SHP77 (cell line): ENCODE measurements at regions not wholly inside any gene's neighbourhood (a gene's known extent, or its start where the extent isn't known, plus 50 kb on each side); places are given as distances from the start of the nearest gene placed in this dataset.
"Not testable (repeated sequence)": the region's sequence is repeated elsewhere in the genome, so short reads cannot be mapped to it uniquely, and the experiment has no call there.

Experiments
- DNase-seq, 2 experiments: peaks; one replicate each; lab custom pipeline; 2025; lab: John Stamatoyannopoulos, UW

DNA sequence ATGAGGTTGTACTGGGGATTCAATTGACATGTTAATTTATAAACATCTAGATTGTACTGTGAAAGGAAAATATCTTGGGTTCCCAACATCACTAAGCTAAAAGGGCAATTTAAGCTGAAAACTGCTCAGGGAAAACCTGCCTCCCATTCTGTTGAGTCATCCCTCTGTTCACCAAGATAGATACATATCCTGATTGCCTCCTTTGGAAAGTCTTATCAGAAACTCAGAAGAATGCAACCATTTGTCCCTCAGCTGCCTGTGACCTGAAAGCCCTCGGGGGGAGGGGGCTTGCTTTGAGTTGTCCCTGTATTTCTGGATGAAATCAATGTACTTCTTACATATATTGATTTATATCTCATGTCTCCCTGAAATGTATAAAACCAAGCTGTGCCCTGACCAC is 187.0 kb upstream of the ETV3 start:
- DNase-seq = no peak

DNA sequence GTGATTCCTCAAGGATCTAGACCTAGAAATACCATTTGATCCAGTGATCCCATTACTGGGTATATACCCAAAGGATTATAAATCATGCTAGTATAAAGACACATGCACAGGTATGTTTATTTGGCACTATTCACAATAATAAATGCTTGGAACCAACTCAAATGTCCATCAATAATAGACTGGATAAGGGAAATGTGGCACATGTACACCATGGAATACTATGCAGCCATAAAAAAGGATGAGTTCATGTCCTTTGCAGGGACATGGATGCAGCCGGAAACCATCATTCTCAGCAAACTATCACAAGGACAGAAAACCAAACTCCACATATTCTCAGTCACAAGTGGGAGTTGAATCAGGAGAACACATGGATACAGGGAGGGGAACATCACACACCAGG is 183.8 kb upstream of the ETV3 start:
- DNase-seq = not testable (repeated sequence)

DNA sequence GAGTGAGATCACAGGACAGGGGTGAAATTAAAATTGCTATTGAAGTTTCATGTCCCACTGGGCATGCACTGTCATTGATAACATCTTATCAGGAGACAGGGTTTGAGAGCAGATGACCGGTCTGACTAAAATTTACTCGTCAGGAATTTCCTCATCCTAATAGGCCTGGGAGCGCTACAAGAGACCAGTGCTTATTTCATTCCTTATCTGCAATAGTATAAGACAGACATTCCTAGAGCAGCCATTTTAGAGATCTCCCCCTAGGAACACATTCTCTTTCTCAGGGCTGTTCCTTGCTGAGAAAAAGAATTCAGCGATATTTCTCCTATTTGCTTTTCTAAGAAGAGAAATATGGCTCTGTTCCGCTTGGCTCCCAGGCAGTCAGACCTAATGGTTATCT is 181.4 kb upstream of the ETV3 start:
- DNase-seq = no peak

DNA sequence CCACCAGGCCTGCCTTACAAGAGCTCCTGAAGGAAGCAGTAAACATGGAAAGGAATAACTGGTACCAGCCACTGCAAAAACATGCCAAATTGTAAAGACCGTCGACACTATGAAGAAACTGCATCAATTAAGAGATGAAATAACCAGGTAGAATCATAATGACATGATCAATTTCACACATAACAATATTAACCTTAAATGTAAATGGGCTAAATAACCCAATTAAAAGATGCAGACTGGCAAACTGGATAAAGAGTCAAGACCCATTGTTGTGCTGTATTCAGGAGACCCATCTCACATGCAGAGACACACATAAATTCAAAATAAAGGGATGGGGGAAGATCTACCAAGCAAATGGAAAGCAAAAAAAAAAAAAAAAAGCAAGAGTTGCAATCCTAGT is 179.0 kb upstream of the ETV3 start:
- DNase-seq = not testable (repeated sequence)

DNA sequence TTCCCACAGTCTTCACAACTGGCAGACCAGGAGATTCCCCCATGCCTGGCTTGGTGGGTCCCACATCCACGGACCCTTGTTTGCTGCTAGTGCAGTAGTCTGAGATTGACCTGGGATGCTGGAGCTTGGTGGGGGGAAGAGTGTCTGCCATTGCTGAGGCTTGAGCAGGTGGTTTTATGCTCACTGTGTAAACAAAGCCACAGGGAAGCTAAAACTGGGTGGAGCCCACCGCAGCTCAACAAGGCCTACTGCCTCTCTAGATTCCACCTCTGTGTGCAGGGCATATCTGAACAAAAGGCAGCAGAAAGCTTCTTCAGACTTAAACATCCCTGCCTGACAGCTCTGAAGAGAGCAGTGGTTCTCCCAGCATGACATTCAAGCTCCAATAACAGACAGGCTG is 177.3 kb upstream of the ETV3 start:
- DNase-seq = peak; percentile 53 to 56

DNA sequence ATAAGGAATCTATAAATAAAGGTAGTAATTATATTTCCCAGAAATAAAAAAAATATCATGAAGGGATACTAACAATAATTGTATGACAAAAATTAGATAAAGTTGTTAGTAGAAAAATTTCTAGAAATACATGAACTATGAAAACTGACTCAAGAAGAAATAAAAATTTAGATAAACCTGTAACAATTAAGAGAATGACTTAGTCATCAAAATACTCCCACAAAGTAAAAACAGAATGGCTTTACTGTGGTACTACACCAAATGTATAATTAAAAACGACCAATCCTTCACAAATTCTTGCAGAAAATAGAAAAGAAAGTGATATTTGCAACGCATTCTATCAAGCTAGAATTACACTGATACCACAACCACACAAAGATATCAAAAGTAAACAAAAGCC is 176.2 kb upstream of the ETV3 start:
- DNase-seq = no peak

DNA sequence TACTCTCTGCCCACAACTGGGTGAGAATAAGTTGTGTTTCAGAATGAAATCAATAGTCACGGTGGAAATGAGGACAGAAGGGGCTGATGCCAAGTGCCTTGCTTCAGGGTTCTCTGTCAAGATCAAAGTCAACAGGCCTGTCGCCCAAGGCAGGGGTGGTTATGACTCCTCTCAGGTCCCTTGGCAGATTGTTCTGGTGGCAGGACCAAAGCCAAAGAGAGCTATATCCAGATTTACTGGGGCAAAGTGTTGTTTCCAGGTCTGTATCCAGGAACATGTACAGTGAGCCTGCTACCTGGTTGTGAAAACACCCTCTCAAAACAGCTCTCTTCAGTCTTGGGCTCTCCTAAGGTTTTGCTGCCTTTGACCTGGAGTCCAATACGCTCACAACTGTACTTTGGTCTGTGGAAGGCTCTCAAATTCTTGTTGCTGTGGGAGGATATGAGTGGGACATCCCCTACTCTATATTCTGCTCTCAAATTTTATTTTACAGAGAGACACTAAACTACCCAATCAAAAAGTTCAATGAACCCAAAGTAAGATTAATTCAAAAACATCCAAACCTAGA is 175.1 kb upstream of the ETV3 start:
- DNase-seq = no peak

DNA sequence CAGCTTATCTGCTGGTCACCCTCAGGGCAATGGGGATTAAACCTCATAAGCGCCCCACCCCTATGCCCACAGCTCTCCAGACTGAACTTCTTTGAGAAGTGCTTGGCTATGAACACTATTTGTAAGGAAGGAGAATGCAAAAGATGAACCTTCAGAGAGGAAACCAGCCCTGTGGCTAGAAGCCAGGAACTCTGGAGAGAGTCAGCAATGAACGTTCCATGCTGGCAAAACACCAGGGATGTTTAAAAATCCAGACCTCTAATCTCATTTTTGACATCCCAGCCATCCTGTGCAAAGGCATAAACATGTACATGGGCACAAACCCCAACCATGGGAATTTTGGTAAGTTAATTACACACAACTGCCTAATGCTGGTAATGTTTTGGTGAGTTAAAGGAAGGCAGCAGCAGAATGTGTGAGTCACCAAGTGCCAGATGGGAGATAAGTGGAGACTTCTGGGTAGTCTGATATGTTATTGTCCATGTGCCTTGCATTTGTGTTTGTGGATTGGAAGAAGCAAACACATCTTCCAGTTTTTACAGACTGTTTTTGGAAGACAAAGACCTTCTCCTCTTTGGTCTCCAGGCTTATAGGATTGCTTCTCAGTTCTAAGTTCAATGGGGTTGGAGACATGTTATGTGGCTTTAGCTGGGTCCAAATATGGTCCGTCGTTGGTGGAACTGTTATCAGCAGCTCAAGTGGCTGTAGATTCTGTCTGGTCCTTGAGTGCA is 174.1 kb upstream of the ETV3 start:
- DNase-seq = no peak

DNA sequence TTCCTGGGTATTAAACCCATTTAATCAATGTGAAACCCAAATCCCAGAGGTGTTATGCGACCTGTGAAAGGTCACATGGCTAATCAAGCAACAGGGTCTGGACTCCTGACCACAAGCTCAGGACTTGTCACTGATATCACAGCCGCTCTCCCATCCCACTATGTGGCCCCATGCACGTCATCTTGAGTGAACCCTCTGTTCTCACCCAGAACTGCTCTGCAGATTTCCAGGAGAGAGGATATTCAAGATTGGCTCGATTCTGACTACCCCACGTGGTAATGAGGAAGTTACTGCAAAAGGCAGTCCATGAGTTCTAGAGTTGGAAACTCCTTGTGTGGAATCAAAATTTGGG is 173.5 kb upstream of the ETV3 start:
- DNase-seq = no peak

DNA sequence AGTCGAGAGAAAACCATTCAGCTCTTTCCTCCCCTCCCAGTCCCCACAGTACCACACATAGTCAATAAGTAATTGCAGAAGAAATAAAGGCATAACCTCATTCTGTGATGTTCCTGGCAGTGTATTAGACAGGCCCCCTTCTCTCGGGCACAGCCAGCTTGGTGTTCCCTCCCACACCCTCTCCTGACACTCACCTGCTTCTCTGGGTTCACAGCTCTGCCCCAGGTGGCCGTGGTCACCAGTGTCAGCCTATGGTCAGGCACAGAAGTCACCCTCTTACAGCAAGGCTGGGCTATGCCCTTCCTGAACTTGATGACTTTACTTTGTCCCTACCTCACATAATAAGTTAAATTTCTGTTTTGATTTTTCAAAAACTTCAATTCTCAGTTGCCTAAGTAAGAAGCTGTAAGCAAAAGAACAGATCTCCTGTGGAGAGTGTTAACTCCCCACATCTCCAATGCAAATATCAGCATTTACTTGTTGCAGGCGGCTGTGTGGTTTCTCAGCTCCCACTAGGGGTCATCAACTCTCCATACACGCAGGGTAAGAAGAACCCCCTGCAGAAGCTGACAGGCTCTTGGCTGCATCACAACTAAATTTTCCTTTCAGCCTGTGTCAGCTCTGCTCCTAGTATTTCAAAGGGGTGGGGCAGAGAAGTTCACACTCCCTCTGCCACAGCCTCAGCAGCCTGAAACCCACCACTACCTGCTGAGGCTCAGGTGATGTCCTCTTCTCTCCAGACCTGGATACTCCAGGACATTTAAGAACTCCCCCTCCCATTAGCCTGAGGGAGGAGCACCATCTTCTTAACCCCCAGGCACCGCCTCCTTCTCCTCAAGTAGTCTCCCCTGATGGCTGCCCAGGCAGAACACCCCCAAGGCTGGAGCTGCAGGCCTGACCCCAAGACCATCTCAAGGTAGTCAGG is 172.9 kb upstream of the ETV3 start:
- peak; percentile 78 to 91 for DNase-seq

DNA sequence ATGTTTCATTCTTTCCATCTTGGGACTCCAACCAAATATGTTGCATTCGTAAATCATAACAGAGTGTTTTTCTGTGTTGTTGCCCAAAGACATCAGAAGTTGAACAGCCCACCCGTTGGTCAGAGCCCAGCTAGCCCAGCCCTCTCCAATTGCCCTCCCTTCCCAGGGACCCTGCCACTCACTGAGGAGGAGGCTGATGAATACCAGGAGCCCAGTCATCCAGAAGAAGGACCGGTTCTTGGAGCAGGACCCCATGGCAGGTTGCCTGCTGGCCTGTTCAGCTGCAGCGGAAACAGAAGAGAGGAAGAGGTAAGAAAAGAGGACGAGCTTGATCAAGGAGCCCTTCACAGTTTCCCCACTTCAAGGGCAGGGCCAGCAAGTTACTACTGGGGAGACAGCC is 172.2 kb upstream of the ETV3 start:
- no peak for DNase-seq

DNA sequence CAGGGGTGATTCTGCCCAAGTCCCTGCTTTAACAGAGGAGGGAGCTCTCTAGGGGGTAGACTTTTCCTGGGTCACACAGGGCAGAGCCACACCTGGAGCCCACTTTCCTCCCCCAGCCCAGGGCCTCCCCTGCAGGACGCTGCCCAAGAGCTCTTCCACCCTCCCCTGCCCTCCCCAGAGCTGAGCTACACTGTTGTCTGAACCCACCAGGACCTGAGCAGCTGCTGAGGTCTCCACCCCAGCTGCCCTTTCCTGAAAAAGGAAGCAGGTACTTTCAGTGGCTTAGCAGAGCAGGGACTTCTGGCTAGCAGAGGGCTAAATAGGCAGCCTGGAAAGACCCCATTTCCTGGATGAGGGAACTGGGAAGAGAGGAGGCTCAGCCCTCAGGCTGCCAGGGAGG is 169.3 kb upstream of the ETV3 start:
- DNase-seq = no peak

DNA sequence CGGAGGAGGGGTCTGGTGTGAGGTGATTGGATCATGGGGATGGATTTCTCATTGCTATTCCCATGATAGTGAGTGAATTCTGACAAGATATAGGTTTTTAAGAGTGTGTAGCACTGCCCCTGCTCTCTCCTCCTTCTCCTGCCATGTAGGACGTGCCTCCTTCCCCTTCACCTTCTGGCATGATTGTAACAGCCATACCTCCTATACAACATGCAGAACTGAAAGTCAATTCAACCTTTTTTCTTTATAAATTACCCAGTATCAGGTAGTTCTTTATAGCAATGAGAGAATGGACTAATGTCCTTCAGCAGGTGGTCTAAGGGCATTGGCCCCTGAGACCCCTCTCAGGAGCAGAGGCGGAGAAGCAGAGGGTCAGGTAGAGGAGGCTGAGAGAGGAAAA is 168.7 kb upstream of the ETV3 start:
- no peak for DNase-seq

DNA sequence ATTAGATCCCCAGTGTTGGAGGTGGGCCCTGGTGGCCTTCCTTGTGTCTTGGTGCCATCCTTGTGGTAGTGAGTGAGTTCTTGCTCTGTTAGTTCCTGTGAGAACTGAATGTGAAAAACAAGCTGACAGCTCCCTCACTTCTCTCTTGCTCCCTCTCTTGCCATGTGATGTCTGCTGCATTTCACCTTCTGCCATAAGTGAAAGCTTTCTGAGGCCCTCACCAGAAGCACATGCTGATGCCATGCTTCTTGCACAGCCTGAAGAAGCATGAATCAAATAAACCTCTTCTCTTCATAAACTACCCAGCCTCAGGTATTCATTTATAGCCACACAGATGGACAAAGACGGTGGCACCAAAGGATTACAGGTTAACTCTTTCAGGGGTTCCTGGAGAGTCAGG is 166.1 kb upstream of the ETV3 start:
- no peak for DNase-seq

DNA sequence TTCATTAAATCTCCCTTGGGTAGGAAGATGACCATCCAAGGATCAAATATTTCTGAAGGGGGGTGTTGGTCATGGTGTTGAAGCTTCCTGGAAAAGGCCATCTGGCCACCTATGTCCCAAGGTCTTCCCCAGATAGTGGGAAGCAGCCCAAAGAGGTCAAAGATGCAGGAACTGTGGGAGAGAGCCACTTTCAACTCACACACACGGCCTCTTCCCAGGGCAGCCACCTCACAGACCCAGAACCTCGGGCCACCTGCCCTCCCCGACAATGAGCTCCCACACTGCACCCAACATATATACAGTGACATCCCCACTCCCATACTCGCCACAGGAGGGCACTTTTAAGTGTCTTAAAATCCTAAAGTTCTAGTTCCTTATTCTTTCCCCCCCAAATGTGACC is 164.5 kb upstream of the ETV3 start:
- no peak for DNase-seq

DNA sequence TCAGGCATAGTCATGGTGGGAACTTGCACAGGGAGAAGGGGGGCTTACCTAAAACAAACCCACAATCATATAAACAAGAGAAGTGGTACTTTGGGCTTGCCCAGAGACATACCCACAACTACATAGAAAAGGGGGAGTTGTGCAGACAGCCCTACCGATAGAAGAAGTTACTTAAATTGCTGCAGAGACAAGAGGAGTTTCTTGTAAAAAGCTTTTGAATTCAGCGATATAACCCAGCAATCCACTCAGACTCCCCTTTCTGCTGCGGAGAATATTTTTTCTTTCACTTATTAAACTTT is 164.0 kb upstream of the ETV3 start:
- DNase-seq = no peak

DNA sequence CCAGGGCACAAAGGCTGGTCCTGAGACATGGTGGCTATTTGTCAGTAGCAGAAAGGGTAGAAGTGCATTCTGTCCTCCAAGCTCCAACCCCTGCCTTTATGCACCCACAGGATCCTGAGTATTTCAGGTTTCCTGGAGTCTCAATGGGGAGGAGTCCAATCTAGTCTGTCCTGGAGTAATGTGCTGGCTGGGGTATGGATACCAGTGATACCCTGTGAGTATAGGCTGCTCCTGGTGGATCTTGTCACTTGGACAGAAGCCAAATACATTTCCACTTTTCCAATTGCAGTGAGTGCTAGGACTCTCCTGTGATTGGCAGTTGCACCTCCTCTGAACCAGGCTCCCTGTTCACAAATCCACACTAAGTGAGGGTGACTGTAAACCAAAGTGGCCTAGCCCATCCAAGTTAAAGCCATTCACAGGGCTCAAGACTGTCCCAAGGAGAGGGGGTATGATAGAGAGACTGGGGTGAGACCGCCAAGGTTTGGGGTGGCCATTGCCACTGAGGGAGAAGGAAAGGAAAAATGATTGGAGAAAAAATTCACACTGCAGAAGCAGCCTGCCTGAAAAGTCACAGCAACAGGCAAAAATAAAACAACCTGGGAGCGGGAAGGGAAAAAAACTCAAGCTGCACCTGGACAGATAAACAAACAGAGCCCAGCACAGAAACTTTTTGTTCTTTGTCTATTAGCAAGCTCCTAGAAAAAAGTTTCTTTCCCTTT is 163.4 kb upstream of the ETV3 start:
- no peak for DNase-seq

DNA sequence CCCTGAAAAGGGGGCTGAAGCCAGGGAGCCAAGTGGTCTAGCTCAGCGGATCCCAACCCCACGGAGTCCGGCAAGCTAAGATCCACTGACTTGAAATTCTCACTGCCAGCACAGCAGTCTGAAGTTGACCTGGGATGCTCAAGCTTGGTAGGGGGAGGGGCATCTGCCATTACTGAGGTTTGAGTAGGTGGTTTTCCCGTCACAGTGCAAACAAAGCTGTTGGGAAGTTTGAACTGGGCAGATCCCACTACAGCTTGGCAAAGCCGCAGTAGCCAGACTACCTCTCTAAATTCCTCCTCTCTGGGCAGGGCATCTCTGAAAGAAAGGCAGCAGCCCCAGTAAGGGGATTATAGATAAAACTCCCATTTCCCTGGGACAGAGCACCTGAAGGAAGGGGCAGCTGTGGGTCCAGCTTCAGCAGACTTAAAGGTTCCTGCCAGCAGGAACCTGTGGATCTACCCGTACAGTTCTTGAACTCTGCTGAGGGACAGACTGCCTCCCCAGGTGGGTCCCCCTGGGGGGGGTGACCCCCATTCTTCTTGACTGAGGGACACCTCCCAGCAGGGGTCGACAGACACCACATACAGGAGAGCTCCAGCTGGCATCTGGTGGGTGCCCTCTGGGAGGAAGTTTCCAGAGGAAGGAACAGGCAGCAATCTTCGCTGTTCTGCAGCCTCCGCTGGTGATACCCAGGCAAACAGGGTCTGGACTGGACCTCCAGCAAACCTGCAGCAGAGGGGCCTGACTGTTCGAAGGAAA is 156.4 kb upstream of the ETV3 start:
- not testable (repeated sequence) for DNase-seq

DNA sequence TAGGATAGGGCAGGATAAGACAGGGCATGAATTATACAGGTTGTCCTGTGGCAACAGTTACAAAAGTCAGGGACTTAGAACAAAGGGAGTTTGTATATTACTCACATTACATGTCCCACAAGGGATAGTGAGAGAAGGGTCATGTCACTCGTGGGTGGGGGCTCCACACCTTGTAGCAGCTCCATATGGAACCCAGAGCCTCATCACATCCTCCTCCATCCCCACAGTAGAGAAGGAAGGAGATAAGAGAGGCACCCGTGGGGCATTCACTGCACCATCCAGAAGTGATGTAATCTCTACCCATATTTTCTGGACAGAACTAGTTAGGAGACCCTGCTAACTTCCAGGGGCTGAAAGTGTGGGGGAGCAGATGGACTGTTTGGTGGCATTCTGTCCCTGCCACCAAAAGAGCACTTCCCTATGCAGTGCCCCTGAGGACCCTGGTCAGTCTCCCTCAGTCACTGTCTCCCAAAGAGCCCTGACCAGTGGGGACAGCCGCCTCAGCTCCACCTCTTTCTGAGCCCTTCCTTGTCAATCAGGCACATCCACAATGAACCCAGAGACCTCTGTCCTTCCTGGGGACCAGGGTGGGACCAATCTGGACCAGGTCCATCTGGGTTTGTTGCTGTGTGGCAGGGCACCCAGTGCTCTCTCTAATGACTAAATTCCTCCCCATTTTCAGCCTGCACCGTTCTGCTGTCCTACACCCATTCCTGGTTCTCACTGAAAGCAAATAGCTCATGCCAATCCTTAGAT is 154.8 kb upstream of the ETV3 start:
- DNase-seq = no peak

DNA sequence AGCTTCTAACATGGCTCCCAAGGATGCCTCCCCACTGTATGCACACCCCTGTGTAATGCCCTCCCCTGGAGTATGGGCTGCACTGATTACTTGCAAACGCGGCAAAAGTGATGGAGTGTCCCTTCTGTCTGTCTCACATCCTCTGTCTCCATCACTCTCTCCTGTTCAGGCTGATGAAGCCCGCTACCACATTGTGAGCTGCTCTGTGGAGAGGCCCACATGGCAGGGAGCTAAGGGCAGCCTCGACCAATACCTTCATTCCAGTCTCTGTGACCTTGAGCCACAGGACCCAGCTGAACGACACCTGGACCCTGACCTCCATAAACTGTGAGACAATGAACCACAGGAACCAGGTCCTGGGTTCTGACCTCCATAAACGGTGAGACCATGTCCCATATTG is 154.1 kb upstream of the ETV3 start:
- no peak for DNase-seq

DNA sequence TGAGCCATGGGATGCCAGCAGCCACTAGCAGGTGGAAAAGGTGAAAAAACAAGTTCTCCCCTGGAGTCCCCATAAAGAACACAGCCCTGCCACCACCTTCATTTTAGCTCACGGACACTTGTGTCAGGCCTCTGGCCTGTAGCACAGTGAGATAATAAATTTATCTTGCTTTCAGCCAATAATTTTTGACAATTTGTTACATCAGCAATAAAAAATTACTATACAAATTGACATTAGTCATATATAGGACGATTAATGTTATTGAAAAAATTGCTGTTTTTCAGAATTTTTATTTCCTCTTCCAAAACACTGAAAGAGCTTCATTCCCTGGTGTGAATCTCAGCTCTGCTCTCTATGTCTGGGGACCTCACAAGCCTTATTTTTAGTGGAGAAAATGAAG is 152.9 kb upstream of the ETV3 start:
- DNase-seq = no peak
